ENCODE measurements at regions not wholly inside any gene's neighbourhood (a gene's known extent, or its start where the extent isn't known, plus 50 kb on each side); places are given as distances from the start of the nearest gene placed in this dataset.

DNA sequence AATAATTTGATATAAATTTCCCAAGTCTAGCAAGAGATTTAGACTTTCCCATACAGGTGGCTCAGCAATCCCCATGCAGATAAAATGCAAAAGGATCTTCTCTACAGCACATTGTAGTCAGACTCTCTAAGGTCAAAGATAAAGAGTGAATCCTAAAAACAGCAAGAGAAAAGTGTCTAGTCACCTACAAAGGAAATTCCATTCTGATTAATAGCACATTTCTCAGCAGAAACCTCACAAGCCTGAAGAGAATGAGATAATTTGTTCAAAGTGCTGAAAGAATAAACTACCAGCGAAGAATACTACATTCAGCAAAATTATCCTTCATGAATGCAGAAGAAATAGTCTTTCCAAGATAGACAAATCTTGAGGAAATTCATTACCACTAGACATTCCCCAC lies 493.3 kb downstream of the PRELID2 start:
- Histone ChIP-seq H3K9me3 (no peaks in the 10 kb centered on the region), H3K27ac (no peak overlapping the region), H3K4me1 (no peaks in the 10 kb centered on the region), H3K27me3 (no peaks in the 10 kb centered on the region), H3K4me3 (no peak overlapping the region), H3K36me3 (no peaks in the 10 kb centered on the region)
- intact Hi-C loops (cut with DNase I), result no loop called here
- 86 to 88% methylated on average over 1 of the region's 1 CpG for WGBS, 2 donors
- TF ChIP-seq POLR2A (IDR thresholded peaks at IDR 0.05), result no peak
- TF ChIP-seq, protein P1, sequence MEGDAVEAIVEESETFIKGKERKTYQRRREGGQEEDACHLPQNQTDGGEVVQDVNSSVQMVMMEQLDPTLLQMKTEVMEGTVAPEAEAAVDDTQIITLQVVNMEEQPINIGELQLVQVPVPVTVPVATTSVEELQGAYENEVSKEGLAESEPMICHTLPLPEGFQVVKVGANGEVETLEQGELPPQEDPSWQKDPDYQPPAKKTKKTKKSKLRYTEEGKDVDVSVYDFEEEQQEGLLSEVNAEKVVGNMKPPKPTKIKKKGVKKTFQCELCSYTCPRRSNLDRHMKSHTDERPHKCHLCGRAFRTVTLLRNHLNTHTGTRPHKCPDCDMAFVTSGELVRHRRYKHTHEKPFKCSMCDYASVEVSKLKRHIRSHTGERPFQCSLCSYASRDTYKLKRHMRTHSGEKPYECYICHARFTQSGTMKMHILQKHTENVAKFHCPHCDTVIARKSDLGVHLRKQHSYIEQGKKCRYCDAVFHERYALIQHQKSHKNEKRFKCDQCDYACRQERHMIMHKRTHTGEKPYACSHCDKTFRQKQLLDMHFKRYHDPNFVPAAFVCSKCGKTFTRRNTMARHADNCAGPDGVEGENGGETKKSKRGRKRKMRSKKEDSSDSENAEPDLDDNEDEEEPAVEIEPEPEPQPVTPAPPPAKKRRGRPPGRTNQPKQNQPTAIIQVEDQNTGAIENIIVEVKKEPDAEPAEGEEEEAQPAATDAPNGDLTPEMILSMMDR (IDR thresholded peaks at IDR 0.05), result no peak
- DNase-seq, result no peak

- intact Hi-C loops (cut with DNase I), result no loop called here
- H3K9me3 ChIP-seq, result peaks cover 0 to 6% (median 0%) of the 10 kb centered on the region in 3 donors
- no peak overlapping the region for H3K27ac ChIP-seq
- no peak overlapping the region for H3K4me3 ChIP-seq
- no peaks in the 10 kb centered on the region for H3K36me3 ChIP-seq
- H3K4me1 ChIP-seq, result no peaks in the 10 kb centered on the region
- no peak for DNase-seq
- WGBS, 2 donors, result 90 to 92% methylated on average over 2 to 3 of the region's 3 CpGs
- no peaks in the 10 kb centered on the region for H3K27me3 ChIP-seq
- no peak for TF ChIP-seq POLR2A (IDR thresholded peaks at IDR 0.05)
- TF ChIP-seq, protein P1 (IDR thresholded peaks at IDR 0.05), result no peak
Measured at GRCh38 chr5:145340099-145340498, 495.0 kb downstream of the PRELID2 start.

GRCh38 chr5:145324767-145325479 lies 510.2 kb downstream of the PRELID2 start:
- intact Hi-C loops (cut with DNase I), result no loop called here
- no peak overlapping the region for H3K27ac ChIP-seq
- H3K4me3 ChIP-seq, result no peak overlapping the region
- no peak for TF ChIP-seq POLR2A (IDR thresholded peaks at IDR 0.05)
- TF ChIP-seq, protein P1 (IDR thresholded peaks at IDR 0.05), result no peak
- no peaks in the 10 kb centered on the region for H3K36me3 ChIP-seq
- H3K4me1 ChIP-seq, result no peaks in the 10 kb centered on the region
- no peaks in the 10 kb centered on the region for H3K27me3 ChIP-seq
- DNase-seq, result no peak
- H3K9me3 ChIP-seq, result no peaks in the 10 kb centered on the region

GRCh38 chr5:145324101-145324500 lies 511.0 kb downstream of the PRELID2 start:
- no peak overlapping the region for H3K4me3 ChIP-seq
- no peaks in the 10 kb centered on the region for H3K9me3 ChIP-seq
- no peak overlapping the region for H3K27ac ChIP-seq
- H3K4me1 ChIP-seq, result no peaks in the 10 kb centered on the region
- TF ChIP-seq POLR2A (IDR thresholded peaks at IDR 0.05), result no peak
- TF ChIP-seq, protein P1 (IDR thresholded peaks at IDR 0.05), result no peak
- H3K27me3 ChIP-seq, result no peaks in the 10 kb centered on the region
- no peaks in the 10 kb centered on the region for H3K36me3 ChIP-seq
- 43 to 73% methylated on average over 1 of the region's 1 CpG for WGBS, 2 donors
- DNase-seq, result no peak
- intact Hi-C loops (cut with DNase I), result no loop called here

DNA sequence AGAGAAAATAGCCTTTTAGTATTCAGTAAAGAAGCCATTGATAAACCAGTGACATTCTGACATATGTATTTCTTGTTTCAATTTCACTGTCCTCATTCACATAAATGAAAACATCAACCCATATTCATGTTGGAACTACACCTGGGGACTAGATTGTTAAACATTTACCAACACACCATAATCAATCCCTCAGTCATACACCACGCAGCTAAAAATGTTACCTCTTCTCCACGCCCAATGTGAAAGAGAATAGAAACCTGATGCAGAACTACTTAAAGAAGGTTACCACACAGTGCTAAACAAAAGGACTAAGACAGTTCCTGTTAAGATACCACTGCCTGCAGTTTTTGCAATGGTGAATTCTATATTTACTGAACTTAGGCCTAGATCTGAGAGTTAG lies 518.9 kb downstream of the PRELID2 start:
- DNase-seq, result no peak
- H3K9me3 ChIP-seq, result no peaks in the 10 kb centered on the region
- H3K4me1 ChIP-seq, result no peaks in the 10 kb centered on the region
- no peaks in the 10 kb centered on the region for H3K27me3 ChIP-seq
- TF ChIP-seq, protein P1 (IDR thresholded peaks at IDR 0.05), result no peak
- no peak for TF ChIP-seq POLR2A (IDR thresholded peaks at IDR 0.05)
- H3K4me3 ChIP-seq, result no peak overlapping the region
- no peak overlapping the region for H3K27ac ChIP-seq
- WGBS, 2 donors, result 78 to 94% methylated on average over 2 of the region's 2 CpGs
- no peaks in the 10 kb centered on the region for H3K36me3 ChIP-seq
- intact Hi-C loops (cut with DNase I), result no loop called here

Data from esophagus squamous epithelium (tissue), 5 donors.